GM19397 (cell line): ENCODE measurements at regions not wholly inside any gene's neighbourhood (a gene's known extent, or its start where the extent isn't known, plus 50 kb on each side); places are given as distances from the start of the nearest gene placed in this dataset.
"Not testable (repeated sequence)": the region's sequence is repeated elsewhere in the genome, so short reads cannot be mapped to it uniquely, and the experiment has no call there.

Experiments
- ATAC-seq: cut with Tn5 transposase; IDR thresholded peaks from one replicate; pipeline ENCODE4 v1.9.1; 2021; ENCODE audit warnings: mild to moderate bottlenecking, moderate library complexity; ENCODE audit not compliant: unreplicated experiment

DNA sequence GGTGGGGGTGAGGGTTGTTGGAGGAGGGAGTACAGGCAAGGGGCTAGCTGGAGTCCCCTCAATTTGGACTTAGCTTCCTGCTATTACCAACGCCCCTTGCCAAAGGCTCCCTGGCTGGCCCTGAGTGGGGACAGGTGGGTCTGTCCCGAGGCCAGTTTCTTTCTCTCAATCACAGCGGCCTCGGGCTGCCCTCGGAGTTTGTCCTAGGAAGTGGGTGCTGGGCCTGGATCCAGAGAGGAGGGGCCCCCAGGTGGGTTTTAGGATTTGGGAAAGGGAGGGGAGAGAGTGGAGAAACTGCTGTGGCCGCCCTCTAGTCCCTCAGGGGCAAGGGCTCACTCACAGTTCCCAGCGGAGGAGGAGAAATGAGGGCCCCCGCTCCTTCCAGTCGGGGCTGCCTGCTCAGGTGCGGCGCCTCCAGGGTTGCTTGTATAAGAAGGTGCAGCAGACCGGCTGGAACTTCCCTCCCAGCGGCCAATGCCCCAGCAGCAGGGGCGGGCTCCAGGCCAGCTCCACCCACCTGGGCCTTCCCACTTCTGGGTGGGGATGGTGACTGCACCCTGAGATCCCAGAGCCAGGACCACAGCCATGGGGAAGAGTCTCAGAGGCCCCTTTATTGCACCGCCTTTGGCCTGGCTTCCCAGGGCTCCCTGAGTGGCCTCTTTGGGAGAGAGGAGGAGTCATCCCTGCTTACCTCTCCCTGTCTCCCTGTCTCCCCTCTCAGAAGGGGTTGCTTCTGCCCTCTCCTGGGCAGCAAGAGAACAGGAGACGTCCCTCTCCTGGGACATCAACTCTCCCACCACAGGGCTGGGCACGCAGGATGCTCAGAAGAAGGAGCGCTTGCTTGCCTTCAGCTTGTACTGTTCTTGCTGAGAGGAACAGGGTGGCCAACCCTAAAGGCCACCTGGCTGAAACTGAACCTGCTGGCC, 112.0 kb upstream of the SMURF2 start:
- no peak for ATAC-seq

DNA sequence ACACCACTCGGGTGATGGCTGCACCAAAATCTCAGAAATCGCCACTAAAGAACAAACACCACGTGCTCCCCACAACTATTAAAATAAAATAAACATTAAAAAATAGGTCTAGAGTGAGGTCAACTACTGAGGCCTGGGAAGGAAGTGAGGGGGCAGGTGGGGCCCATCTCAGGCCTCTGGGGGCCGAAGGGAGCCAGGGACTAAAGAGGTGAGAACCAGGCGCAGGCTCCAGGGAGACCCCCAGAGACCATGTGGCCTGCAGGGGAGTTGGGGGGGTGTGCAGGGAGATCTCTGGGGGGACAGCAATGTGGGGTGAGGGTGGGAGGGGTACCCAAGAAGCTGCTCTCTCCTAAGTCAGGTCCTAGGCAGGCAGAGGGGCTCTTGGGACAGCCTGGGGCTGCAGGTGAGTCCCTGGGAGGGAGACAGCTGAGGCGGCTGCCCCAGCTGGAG, 111.3 kb upstream of the SMURF2 start:
- ATAC-seq: no peak

DNA sequence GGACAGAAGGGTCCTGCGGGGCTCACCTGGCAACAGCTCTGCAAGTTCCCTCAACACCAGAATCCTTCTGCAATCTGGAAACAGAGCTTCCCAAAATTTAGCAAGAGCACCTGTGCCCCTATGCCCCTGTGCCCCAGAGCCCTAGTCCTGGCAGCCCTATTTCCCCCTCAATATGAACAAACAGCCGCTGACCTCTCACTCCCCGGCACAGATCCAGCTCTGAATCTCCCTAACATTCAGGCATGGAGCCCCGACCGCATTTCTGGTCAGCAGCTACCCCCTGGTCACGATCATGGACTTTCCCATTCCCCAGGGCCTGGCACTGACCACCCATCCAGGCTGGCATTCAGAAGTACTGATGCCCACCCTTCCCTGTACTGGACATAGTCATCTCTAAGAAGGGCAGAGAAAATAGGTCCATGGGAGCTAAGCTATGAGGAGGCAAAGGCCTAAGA, 110.8 kb upstream of the SMURF2 start:
- no peak for ATAC-seq

DNA sequence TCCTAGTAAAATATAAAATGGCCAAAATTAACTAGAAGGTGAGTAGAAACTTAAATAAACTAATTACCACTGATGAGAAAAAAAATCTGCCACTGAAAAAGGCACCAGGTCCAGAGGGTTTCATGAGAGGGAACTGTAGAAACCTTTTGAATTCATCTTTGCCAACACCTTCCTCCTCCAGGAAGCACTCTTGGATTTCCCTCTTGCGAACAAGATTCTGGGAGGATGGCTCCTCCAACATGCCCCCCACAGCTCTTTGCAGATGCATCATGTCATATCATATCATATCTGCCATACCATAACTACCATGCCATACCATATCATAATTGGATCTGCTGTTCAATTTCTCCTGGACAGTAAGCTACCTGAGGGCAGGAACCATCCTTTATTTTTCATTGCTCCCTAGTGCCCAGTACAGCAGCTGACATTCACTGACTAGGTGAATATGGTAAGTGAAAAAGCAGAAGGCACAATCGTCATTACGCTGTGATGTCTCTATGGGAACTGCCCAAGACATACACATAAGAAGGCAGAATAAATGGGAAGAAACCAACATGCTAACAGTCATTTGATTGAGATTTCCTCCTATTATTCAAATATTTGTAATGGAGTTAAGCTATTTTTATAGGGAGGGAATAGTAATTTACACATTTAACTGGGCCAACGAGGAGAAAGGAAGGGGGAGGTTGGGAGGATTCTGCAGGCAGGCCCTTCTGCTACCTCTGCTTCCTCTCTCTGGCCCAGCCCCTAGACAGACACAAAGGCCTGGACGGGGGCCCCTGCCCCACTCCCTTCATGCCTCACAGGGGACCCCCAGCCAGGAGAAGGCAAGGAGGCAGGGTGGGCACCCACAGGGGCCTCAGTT, 110.1 kb upstream of the SMURF2 start:
- no peak for ATAC-seq

DNA sequence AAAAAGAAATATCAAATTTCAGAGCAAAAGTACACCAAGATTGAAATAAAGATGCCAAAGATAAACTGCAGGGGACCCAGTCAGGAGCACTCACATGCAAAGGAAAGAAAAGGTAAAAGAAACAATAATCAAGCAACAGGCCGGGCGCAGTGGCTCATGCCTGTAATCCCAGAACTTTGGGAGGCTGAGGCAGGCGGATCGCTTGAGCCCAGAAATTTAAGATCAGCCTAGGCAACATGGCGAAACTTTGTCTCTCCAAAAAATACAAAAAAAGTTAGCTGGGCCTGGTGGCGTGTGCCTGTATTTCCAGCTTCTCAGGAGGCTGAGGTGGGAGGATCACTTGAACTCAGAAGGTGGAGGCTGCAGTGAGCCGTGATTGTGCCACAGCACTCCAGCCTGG, 107.6 kb upstream of the SMURF2 start:
- ATAC-seq: no peak

DNA sequence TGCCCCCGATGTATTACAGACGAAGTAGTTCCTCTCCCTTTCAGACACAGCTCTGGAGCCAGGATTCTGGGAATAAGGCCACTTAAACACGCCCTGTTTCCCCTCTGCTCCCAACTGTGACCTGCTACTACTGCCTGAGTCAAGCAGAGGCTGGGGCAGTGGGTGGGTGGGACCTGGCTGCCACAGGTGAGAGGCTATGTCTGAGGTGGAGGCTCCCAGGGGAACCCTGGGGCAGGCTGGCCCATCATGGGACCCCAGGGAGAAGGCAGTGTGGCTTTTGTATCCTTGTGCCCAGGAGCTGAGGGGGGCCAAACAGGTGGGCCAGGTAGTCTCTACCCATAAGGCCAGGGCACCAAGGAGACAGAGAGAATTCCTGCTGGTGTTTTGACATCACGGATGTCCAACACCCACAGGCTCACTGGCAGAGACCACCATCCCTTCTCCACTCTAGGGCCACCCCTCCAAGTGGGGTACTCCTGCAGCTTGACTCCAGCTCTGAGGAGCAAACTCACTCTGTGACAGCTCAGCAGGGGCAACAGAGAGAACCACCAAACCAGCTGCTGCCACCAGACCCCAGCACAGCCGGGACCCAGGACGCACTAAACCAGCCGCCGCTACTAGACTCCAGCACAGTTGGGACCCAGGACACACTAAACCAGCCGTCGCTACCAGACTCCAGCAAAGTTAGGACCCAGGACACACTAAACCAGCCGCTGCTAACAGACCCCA, 105.3 kb upstream of the SMURF2 start:
- ATAC-seq: no peak

DNA sequence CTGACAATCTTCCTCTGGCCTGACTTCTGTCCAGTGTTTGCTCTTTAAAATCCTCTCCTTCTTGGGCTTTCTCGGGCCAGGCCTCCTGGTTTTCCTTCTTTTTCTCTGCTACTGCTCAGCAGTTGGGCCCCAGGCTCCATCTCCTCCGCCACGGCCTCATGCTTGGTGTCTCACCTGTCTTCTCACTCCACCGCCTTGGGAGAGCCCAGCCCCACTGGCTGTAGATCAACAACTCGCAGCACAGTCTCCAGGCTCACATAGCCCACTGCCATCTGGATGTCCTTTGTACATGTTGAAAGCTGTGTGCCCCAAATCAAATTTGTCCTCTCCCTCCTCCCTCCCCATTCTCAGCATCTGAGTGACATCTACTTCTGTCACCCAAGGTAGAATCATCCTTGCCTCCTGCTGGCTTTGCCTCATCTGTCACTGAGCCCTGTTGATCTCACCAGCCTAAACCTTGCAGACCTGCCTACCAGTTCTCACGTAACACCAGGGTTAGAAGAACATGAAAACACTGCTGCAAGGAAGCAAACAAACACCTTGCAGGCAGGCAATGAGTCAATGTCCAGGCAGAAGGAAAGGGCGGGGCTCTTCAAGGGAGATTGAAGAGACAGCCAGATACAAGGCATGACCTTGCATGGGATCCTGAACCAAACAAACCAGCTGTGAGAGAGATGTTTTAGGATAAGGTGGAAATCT, 103.2 kb upstream of the SMURF2 start:
- ATAC-seq: no peak

DNA sequence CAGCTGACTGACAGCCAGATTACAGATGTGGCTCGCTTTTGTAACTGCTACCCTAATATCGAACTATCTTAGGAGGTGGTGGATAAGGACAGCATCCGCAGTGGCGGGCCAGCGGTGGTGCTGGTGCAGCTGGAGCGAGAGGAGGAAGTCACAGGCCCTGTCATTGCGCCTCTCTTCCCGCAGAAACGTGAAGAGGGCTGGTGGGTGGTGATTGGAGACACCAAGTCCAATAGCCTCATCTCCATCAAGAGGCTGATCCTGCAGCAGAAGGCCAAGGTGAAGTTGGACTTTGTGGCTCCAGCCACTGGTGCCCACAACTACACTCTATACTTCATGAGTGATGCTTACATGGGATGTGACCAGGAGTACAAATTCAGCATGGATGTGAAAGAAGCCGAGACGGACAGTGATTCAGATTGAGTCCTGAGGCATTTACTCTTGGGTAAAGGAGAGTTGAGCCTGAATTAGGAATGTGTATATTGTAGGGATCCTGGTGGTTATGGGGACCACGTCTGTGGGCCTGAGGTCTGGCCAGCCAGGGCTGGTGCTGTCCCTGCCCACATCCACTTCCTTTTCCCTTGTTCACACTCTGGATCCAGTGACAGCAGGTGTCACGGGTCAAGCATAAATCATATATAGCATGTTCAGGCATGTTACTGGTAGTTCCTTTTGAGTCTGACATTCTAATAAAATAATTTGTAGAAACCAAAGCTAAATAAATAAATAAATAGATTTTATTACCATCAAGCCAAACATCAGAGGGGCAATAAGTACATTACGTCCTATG, 89.0 kb upstream of the SMURF2 start:
- ATAC-seq: no peak

DNA sequence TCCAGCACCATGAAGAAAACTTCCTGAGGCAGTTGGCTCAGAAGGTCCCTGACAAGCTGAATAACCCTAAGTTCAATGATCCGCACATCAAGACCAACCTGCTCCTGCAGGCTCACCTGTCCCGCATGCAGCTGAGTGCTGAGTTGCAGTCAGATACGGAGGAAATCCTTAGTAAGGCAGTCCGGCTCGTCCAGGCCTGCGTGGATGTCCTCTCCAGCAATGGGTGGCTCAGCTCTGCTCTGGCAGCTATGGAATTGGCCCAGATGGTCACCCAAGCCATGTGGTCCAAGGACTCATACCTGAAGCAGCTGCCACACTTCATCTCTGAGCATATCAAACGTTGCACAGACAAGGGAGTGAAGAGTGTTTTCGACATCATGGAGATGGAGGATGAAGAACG, 88.4 kb upstream of the SMURF2 start:
- no peak for ATAC-seq

DNA sequence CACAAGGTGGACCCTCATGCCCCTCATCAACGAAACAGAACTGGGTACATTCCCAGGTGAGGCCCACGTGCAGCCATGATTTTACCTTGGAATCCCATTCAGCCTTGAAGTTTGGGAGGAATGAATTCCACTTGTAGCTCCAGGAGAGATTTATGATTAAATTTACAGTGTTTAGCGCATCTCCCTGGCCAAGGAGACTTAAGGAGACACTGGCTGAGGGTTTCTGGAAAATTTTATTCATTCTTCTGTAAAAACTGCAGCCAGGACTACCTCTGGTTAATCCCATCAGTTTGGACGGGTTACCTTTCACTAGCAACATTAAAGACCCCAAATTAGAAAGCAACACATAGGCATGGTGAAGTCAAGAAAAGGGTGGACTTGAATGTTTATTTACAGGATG, 87.2 kb upstream of the SMURF2 start:
- ATAC-seq: no peak

DNA sequence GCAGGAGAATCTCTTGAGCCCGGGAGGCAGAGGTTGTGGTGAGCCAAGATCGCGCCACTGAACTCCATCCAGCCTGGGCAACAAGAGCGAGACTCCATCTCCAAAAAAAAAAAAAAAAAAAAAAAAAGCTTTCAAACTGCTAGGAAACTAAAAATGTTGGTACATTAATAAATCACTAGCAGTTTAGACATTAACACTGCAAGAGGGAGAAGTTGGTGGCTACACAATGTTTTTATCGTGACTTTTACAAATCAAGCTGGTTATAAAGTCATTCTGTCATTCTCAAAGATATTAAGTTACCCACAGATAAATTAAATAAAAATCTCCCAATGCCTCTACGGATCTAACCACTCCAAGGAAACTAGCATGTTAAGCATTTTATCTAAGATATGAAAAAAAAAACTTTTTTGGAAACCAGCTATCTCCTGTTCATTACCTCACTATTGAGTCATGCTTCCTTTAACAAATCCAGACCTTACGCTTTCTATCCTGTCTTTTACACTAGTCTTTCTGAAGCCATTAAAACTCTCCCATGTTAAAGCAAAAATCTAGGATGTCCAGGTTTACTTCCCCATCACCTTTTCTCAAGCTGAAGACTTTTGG, 85.9 kb upstream of the SMURF2 start:
- ATAC-seq: no peak

DNA sequence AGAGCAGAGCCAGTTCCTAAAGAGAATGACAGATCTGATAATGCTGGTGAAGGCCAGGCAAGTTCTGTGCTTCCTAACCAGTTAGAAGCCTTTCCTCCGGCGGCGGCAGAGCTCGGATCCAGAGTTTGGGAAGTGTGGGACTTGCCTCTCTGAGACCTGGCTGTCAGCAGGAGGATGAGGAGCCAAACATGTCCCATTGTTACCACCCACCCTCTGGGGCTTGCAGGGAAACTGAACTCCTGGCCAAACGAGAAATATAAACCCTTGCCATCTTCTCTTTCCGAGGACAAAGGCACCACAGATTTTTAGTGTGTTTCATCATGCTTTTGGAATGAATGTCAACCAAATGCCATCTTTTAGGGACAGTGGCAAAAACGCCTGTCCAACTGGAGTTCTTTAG, 80.2 kb upstream of the SMURF2 start:
- no peak for ATAC-seq

DNA sequence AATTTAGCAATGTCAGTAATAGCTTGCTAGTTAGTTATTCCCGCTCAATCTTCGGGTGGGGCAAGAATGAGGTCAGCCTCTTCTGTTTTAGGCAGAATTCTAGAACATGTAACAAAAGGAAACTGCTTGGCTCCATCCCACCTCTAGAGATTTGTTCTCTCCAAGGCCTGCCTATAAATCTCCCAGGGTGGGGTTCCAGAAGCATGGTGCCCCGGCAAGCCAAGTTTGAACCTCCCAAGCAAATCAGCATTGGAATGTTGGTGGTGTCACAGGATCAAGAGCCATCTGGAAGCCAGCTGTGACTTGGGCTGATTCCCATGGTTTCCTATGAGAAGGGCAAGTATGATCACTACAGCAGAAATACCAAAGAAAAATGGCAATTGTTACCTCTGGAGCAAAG, 79.8 kb upstream of the SMURF2 start:
- not testable (repeated sequence) for ATAC-seq

DNA sequence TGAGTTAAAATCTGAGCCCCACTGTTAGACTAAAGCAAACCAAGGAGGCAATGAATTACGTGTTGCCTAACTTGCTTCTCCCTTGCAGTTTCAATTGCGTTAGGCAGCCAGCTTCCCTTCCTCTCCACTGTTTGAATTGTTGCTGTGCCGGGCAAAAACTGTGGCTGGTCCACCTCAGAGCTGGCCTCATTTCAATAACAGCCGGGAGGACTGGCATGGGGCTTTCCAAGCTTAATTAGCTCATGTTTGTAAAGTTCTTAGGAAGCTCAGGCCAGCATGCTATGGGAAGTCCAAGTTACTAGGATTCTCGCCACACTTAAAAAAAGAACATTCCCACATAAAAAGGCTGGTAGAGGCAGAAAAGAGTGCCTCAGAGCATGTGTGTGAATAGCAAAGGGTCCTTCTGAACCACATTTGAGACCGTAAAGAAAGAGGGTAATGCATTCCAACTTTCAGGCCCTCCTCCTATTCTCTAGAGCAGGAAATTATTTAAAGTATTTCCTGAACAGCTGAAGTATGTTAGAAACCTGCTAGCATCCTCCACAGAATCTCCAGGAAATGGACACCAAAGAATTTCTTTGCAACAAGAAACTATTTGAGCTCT, 79.0 kb upstream of the SMURF2 start:
- ATAC-seq: no peak

DNA sequence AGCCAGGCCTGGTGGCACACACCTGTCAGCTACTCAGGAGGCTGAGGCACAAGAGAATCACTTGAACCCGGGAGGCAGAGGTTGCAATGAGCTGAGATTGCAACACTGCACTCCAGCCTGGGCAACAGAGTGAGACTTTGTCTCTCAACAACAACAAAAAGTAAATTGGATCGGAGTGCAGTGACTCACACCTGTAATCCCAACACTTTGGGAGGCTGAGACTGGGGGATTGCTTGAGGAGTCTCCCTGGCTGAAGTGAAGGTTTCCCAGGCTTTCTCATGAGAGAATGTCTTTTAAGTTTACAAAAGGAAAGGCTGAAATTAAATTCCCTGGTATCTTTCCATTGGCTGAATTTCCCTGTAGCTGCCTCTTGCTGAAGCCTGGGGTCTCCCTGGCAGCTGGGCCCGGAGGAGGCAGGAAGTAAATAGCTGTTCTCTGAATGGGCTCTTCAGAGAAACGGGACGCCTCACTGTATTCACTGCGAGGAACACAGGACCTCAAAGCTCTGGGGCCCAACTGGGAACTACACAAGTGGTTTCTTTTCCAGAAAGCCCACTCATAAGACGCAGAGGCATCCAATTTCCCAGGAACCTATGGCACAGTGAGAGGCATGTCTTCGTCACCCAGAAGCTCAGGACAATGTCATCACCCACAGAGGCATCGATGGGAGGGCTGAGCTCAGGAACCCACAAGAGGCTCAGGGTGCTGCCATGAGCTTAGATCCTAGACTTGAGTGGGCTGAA, 77.4 kb upstream of the SMURF2 start:
- ATAC-seq: no peak

DNA sequence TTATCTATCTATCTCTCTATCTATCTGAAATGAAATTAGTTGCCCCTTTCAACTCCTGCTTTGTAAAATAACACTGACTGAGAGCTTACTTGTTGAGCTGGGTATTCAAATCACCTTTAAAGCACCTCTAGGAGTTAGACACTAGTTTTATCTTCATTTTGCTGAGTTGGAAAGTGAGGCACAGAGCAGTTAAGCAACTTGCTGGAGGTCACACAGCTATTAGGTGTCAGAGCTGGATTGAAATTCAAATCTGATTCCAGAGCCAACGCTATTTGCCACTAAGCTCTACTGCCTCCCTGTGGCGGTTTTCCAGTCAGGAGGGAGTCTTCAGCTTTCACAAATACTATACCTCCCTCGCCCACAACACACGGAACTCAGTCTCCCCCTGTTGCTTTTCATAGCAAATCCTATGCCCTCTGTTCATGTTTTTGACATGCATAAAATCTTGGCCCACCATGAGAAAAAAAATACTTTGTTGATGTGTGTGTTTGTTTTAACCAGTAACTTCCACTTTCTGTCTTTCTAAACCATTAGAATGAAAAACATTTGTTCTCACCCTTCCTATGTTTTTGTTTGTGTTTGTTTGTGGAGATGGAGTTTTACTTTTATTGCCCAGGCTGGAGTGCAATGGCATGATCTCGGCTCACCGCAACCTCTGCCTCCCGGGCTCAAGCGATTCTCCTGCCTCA, 74.8 kb upstream of the SMURF2 start:
- ATAC-seq: no peak

DNA sequence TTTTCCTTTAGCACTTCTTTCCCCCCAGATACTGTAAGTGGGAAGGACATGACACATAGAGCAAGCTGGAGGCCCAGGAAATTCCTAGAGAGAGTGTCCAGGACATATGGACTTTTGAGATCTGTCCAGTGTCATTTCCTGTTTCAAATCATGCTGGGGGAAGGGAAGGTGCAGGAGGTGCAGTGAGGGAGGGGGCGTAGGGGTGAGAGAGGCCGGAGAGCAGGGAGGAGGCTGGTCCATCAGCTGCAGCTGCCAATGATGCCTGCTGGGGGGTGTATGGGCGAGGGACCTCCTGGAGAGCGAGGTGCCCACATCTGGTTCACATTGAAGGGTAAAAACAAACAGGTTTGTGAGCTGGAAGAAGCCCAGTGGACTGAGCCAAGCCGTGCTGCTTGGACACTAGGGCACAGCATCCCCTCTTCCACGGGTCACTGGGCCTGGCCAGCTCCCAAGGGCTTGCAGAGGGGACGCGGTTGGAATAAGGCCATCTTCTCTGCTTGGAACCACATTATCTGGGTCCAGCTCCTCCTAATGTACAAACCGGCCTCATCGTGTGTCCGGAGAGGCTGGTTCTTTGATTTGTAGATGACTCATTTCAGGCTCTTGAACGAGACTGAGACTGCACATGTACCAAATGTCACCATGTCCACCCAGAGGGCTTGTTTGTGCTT, 70.4 kb upstream of the SMURF2 start:
- no peak for ATAC-seq
